Epithelial cell of esophagus (primary cell): ENCODE measurements at regions not wholly inside any gene's neighbourhood (a gene's known extent, or its start where the extent isn't known, plus 50 kb on each side); places are given as distances from the start of the nearest gene placed in this dataset.
A peak's percentile ranks its signal among the peaks of the same experiment; 100 is the strongest.

Source experiments
- DNase-seq: peaks from one replicate; pipeline ENCODE4 v3.0.0; 2010; ENCODE audit warnings: low read depth
- H3K4me3 ChIP-seq: 2 replicates; pipeline ENCODE4 v1.5.1; 2011; ENCODE audit warnings: mild to moderate bottlenecking, low read length, control low read depth
- TF ChIP-seq, protein P1 (sequence below): IDR thresholded peaks from 2 replicates; pipeline ENCODE4 v1.5.1; 2011; ENCODE audit warnings: low read depth, mild to moderate bottlenecking, low read length, control low read depth, inconsistent platforms; ENCODE audit not compliant: insufficient read depth; ENCODE audit errors: missing control alignments

DNA sequence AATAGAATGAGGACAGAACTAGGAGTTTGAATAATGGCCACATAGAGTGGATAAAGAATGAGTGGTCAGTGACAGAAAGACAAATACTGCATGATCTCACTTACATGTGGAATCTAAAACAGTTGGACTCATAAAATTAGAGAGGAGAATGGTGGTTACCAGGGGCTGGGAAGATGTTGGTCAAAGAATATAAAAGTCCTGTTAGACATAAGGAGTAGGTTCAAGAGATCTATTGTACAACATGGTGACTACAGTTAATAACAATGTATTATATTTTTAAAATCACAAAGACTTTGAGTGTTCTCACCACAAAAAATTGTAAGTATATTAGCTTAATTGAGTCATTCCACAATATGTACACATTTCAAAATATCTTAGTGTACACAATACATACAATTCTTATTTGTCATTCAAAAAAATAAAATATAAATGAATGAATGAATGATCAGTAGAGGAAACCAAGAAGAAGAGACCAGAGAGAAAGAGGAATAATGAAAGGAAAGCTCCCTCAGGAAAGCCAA lies 177.9 kb upstream of the VRK2 start:
- no peak for DNase-seq
- H3K4me3 ChIP-seq = no peak overlapping the region
- TF ChIP-seq, protein P1, sequence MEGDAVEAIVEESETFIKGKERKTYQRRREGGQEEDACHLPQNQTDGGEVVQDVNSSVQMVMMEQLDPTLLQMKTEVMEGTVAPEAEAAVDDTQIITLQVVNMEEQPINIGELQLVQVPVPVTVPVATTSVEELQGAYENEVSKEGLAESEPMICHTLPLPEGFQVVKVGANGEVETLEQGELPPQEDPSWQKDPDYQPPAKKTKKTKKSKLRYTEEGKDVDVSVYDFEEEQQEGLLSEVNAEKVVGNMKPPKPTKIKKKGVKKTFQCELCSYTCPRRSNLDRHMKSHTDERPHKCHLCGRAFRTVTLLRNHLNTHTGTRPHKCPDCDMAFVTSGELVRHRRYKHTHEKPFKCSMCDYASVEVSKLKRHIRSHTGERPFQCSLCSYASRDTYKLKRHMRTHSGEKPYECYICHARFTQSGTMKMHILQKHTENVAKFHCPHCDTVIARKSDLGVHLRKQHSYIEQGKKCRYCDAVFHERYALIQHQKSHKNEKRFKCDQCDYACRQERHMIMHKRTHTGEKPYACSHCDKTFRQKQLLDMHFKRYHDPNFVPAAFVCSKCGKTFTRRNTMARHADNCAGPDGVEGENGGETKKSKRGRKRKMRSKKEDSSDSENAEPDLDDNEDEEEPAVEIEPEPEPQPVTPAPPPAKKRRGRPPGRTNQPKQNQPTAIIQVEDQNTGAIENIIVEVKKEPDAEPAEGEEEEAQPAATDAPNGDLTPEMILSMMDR = no peak

DNA sequence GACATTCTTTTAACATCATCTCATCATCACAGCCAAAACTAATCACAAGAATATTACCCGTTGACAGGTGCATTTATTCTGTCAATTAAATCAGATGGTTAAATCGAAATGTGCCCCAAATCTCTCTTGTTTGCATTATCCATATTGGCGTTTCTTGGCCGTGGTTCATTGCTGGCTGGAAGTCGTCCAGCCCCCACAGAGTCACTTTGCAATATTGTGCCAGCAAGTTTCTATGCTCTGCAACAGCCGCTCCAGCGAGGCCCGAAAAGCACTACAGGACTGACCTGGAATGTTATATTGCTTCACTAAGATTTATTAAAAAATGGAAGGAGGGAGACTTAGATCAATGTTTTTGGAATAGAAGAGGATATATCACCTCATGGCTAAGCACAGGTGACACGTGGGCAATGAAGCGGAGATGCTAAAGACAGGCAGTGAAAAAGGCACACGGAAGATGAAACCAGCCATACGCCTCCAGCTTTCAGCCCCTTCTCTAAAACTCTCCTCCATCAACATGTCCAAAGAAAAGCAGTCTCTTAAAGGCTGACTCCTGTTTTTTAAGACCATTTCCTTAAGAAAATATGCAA lies 176.8 kb upstream of the VRK2 start:
- TF ChIP-seq, protein P1 = no peak
- no peak overlapping the region for H3K4me3 ChIP-seq
- no peak for DNase-seq

DNA sequence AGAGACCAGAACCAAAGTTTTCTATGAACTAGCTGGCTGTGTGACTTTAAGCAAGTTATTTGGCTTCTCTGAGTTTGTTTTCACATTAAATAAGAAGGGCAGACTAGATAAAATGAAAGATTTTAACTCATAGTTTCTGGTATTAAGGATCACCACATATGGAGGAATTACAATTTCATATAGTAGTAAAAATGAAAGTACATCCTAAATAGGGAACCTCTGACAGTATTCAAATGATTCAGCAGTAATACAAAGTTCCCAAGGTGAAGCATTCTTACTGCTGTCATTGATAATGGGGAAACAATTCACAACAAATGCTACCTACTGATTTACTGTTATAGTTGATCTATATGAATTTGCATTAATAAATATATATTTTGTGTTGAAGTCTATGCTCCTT lies 170.3 kb upstream of the VRK2 start:
- DNase-seq = no peak
- no peak overlapping the region for H3K4me3 ChIP-seq
- TF ChIP-seq, protein P1 = no peak

DNA sequence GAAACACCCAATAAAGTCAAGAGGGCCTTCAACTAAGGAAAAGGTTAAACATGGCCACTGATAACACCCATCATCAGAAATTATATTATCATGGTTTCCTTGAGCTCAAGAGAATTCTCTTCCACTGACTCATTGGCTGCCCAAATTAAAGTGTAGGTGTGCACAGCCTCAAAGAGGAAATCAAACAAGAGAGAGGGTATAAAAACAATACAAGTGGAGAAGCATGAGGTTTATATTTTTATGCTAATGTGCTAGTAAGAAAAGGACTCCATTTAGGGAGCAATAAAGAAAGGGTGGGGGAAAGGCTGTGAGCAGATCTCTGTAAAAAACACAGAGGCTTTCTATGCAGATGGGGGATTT lies 168.8 kb upstream of the VRK2 start:
- DNase-seq = peak; percentile 2
- TF ChIP-seq, protein P1 = no peak
- no peak overlapping the region for H3K4me3 ChIP-seq

DNA sequence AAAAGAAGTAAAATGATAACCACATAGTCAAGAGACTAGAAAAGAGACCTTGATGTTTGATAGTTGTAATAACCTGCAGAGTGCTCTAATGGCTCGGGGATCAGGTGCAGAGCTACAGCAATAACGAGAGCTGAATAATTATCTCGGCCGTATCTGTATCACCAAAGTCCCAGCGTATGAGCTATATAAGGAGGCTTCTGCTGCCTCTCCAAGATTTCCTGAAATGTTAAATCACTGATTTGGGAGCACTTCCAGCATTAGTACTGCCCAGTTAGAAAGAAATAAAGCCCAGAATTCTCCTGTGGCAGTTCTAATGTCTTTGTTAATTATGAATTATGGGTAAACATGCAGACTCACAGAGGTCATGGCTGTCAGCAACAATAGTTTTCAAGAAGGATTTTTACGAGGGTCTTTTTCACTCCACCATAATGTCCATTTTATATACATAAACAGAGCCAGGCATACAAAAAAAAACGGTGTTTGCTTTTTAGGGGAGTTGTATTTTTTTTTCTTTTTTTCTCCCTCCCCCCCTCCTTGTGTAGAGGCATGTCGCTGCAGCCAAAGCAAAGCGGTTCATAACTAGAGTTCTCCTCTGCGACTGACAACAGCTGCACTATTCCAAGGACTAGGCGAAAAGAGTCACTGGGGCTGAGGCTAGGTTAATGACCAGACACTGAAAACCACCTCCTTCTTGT lies 168.3 kb upstream of the VRK2 start:
- H3K4me3 ChIP-seq = no peak overlapping the region
- TF ChIP-seq, protein P1 = no peak
- DNase-seq = no peak

DNA sequence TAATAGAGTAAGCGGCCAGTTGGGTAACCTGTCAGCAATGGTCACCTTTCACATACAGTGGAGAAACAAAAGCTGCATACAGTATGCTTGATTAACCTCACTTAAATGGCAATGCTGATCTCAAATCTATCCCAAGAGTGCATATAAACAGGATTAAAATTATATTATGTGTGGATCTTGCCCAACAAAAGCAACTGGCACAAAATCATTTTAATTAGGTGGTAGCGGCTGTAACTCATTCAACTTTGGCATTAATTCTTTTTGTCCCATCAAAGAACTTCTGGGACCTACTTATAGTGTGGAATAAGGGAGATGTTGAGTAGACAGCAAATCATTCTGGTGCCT lies 167.8 kb upstream of the VRK2 start:
- TF ChIP-seq, protein P1 = no peak
- no peak for DNase-seq
- H3K4me3 ChIP-seq = no peak overlapping the region

DNA sequence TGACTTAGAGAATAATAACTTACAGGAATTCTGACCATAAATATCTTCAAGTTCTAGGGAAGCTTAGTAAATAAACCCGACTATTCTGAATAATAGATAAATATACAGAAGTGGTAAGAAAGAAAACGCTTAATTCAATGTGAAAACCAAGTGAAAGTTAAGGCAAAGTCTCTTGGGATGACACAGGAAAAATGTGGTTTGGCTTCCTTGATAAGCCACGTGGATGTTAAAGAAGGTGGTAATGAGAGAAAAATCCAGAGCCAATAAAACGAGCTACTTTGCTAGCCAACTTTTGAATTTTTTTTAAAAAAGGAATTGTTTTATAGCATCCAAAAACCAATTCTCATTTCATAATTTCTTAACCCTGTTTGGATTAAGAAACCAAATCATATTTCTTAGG lies 166.2 kb upstream of the VRK2 start:
- TF ChIP-seq, protein P1 = no peak
- no peak overlapping the region for H3K4me3 ChIP-seq
- no peak for DNase-seq
